ENCODE measurements at regions not wholly inside any gene's neighbourhood (a gene's known extent, or its start where the extent isn't known, plus 50 kb on each side); places are given as distances from the start of the nearest gene placed in this dataset.

- TF ChIP-seq EP300 (IDR thresholded peaks at IDR 0.05; ENCODE audit: borderline replicate concordance), result no peak
- no peak for TF ChIP-seq REST (IDR thresholded peaks at IDR 0.05; ENCODE audit: low read depth)
- no peak for TF ChIP-seq MAX (IDR thresholded peaks at IDR 0.05)
- no peak for TF ChIP-seq CEBPB (IDR thresholded peaks at IDR 0.05)
- no peak for TF ChIP-seq TAF1 (IDR thresholded peaks at IDR 0.05; ENCODE audit: low read depth)
- TF ChIP-seq RAD21 (IDR thresholded peaks at IDR 0.05; ENCODE audit: low read depth), result no peak
- TF ChIP-seq YY1 (IDR thresholded peaks at IDR 0.05; ENCODE audit: low read depth), result no peak
- TF ChIP-seq TEAD4 (IDR thresholded peaks at IDR 0.05), result no peak
- no peak for TF ChIP-seq ZBTB7A (IDR thresholded peaks at IDR 0.05; ENCODE audit: low read depth)
- TF ChIP-seq CREB1 (IDR thresholded peaks at IDR 0.05; ENCODE audit: low read depth), result no peak
- no peak for TF ChIP-seq NFIC (IDR thresholded peaks at IDR 0.05)
- TF ChIP-seq EGR1 (IDR thresholded peaks at IDR 0.05), result no peak
- TF ChIP-seq USF1 (IDR thresholded peaks at IDR 0.05), result no peak
- no peak for TF ChIP-seq FOXM1 (IDR thresholded peaks at IDR 0.05; ENCODE audit: borderline replicate concordance, low read depth)
- TF ChIP-seq TCF12 (IDR thresholded peaks at IDR 0.05; ENCODE audit: low read depth), result no peak
Measured at GRCh38 chr3:99094606-99095005, 193.1 kb upstream of the DCBLD2 start.

- no peak for TF ChIP-seq EGR1 (IDR thresholded peaks at IDR 0.05)
- no peak for TF ChIP-seq USF1 (IDR thresholded peaks at IDR 0.05)
- TF ChIP-seq ZBTB7A (IDR thresholded peaks at IDR 0.05; ENCODE audit: low read depth), result no peak
- TF ChIP-seq RAD21 (IDR thresholded peaks at IDR 0.05; ENCODE audit: low read depth), result no peak
- no peak for TF ChIP-seq REST (IDR thresholded peaks at IDR 0.05; ENCODE audit: low read depth)
- TF ChIP-seq FOXM1 (IDR thresholded peaks at IDR 0.05; ENCODE audit: borderline replicate concordance, low read depth), result no peak
Measured at GRCh38 chr3:99087277-99087676, 185.8 kb upstream of the DCBLD2 start.

- TF ChIP-seq USF1 (IDR thresholded peaks at IDR 0.05) (no peak), FOXM1 (IDR thresholded peaks at IDR 0.05; ENCODE audit: borderline replicate concordance, low read depth) (no peak), NFIC (IDR thresholded peaks at IDR 0.05) (no peak)
Measured at GRCh38 chr3:99084826-99085225, 183.3 kb upstream of the DCBLD2 start.

- TF ChIP-seq USF1 (IDR thresholded peaks at IDR 0.05), result no peak
- no peak for TF ChIP-seq FOXM1 (IDR thresholded peaks at IDR 0.05; ENCODE audit: borderline replicate concordance, low read depth)
- no peak for TF ChIP-seq TAF1 (IDR thresholded peaks at IDR 0.05; ENCODE audit: low read depth)
- no peak for TF ChIP-seq TCF12 (IDR thresholded peaks at IDR 0.05; ENCODE audit: low read depth)
- no peak for TF ChIP-seq CEBPB (IDR thresholded peaks at IDR 0.05)
- no peak for TF ChIP-seq TEAD4 (IDR thresholded peaks at IDR 0.05)
- no peak for TF ChIP-seq REST (IDR thresholded peaks at IDR 0.05; ENCODE audit: low read depth)
- no peak for TF ChIP-seq RAD21 (IDR thresholded peaks at IDR 0.05; ENCODE audit: low read depth)
- TF ChIP-seq CREB1 (IDR thresholded peaks at IDR 0.05; ENCODE audit: low read depth), result no peak
- no peak for TF ChIP-seq EP300 (IDR thresholded peaks at IDR 0.05; ENCODE audit: borderline replicate concordance)
- TF ChIP-seq ZBTB7A (IDR thresholded peaks at IDR 0.05; ENCODE audit: low read depth), result no peak
- no peak for TF ChIP-seq MAX (IDR thresholded peaks at IDR 0.05)
- no peak for TF ChIP-seq EGR1 (IDR thresholded peaks at IDR 0.05)
- TF ChIP-seq NFIC (IDR thresholded peaks at IDR 0.05), result no peak
Measured at GRCh38 chr3:99084156-99084555, 182.7 kb upstream of the DCBLD2 start.

Data from Ishikawa (cell line).